ENCODE measurements at regions not wholly inside any gene's neighbourhood (a gene's known extent, or its start where the extent isn't known, plus 50 kb on each side); places are given as distances from the start of the nearest gene placed in this dataset.

DNA sequence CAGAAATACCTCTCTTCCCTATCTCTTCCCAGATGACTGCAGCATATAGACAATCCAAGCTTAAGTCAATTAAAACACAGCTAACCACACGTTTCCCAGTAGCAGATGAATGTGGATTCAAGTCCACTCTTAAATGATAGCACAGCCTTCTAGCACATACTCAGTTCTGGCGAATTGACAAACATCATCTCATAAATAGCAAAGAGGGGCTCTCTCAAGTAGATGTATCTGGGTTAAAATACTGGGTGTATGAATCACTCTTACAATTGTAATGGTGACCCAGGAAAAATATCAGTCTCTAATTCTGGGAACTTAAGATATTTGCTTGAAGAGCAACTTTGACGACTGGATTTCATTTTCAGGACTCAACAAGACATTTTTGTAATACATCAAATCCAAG is 67.0 kb upstream of the HAPLN1 start:
- TF ChIP-seq RCOR1 (conservative IDR thresholded peaks at IDR 0.05; ENCODE audit: low read depth, low read length) (no peak), SREBF2 (IDR thresholded peaks at IDR 0.05; ENCODE audit: low read length) (no peak), NR2C1 (IDR thresholded peaks at IDR 0.05) (no peak), ZNF274 (IDR thresholded peaks at IDR 0.05; ENCODE audit: insufficient read depth, insufficient read length) (no peak), NR2F1 (conservative IDR thresholded peaks at IDR 0.05) (no peak), EP300 (IDR thresholded peaks at IDR 0.05; ENCODE audit: borderline replicate concordance in 1 of 2, control insufficient read depth in 1 of 2, low read depth in 2 of 2, low read length in 2 of 2) (no peak), EZH2 (IDR thresholded peaks at IDR 0.05; ENCODE audit: borderline replicate concordance, control insufficient read depth, low read depth, low read length) (no peak)
- TF ChIP-seq, protein P1, sequence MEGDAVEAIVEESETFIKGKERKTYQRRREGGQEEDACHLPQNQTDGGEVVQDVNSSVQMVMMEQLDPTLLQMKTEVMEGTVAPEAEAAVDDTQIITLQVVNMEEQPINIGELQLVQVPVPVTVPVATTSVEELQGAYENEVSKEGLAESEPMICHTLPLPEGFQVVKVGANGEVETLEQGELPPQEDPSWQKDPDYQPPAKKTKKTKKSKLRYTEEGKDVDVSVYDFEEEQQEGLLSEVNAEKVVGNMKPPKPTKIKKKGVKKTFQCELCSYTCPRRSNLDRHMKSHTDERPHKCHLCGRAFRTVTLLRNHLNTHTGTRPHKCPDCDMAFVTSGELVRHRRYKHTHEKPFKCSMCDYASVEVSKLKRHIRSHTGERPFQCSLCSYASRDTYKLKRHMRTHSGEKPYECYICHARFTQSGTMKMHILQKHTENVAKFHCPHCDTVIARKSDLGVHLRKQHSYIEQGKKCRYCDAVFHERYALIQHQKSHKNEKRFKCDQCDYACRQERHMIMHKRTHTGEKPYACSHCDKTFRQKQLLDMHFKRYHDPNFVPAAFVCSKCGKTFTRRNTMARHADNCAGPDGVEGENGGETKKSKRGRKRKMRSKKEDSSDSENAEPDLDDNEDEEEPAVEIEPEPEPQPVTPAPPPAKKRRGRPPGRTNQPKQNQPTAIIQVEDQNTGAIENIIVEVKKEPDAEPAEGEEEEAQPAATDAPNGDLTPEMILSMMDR (IDR thresholded peaks at IDR 0.05 in 2 of 3, conservative IDR thresholded peaks at IDR 0.05 in 1 of 3; ENCODE audit: control insufficient read depth in 2 of 3, extremely low read depth in 1 of 3, insufficient read depth in 1 of 3, low read depth in 3 of 3, low read length in 3 of 3), result no peak
